H9 (cell line): ENCODE measurements at regions not wholly inside any gene's neighbourhood (a gene's known extent, or its start where the extent isn't known, plus 50 kb on each side); places are given as distances from the start of the nearest gene placed in this dataset.

Experiments used
- DNase-seq: peaks from one replicate; pipeline ENCODE4 v3.0.0-alpha.2; 2017
- H2AFZ ChIP-seq: one replicate; pipeline ENCODE4 v1.6.1; 2013; ENCODE audit warnings: mild to moderate bottlenecking, low read length, control low read depth, moderate library complexity
- H2AK5ac ChIP-seq: 2 replicates; pipeline ENCODE4 v1.6.1; 2013; ENCODE audit warnings: low read length, control low read depth, mixed read lengths; ENCODE audit not compliant: insufficient read length
- H2BK120ac ChIP-seq: one replicate; pipeline ENCODE4 v1.6.1; 2013; ENCODE audit warnings: low read depth, mild to moderate bottlenecking, low read length, control low read depth, inconsistent platforms; ENCODE audit not compliant: poor library complexity, severe bottlenecking
- H2BK12ac ChIP-seq: 2 replicates; pipeline ENCODE4 v1.6.1; 2013; ENCODE audit warnings: low read length, control low read depth, mixed read lengths, low read depth; ENCODE audit not compliant: insufficient read length
- H2BK15ac ChIP-seq: 2 replicates; pipeline ENCODE4 v1.6.1; 2013; ENCODE audit warnings: low read depth, low read length, control low read depth
- H2BK20ac ChIP-seq: one replicate; pipeline ENCODE4 v1.6.1; 2013; ENCODE audit warnings: low read depth, mild to moderate bottlenecking, low read length, control low read depth, inconsistent platforms; ENCODE audit not compliant: poor library complexity, severe bottlenecking
- H2BK5ac ChIP-seq: 2 replicates; pipeline ENCODE4 v1.6.1; 2013; ENCODE audit warnings: low read length, control low read depth, mixed read lengths; ENCODE audit not compliant: insufficient read length
- H3K14ac ChIP-seq: 2 replicates; pipeline ENCODE4 v1.6.1; 2013; ENCODE audit warnings: low read length, control low read depth; ENCODE audit not compliant: insufficient read depth
- H3K18ac ChIP-seq: 2 replicates; pipeline ENCODE4 v1.6.1; 2013; ENCODE audit warnings: low read depth, mild to moderate bottlenecking, mixed read lengths, low read length, control low read depth; ENCODE audit not compliant: insufficient read length
- H3K23ac ChIP-seq: 2 replicates; pipeline ENCODE4 v1.6.1; 2013; ENCODE audit warnings: low read length, control low read depth, mixed read lengths, low read depth; ENCODE audit not compliant: insufficient read length
- H3K23me2 ChIP-seq: 2 replicates; pipeline ENCODE4 v1.6.1; 2013; ENCODE audit warnings: low read depth, mild to moderate bottlenecking, mixed read lengths, low read length, control low read depth; ENCODE audit not compliant: insufficient read length, poor library complexity, severe bottlenecking
- H3K27ac ChIP-seq: 2 replicates; pipeline ENCODE4 v1.5.1; 2013; ENCODE audit warnings: low read length, control low read depth, mixed read lengths, low read depth; ENCODE audit not compliant: insufficient read length
- H3K27me3 ChIP-seq: 2 replicates; pipeline ENCODE4 v1.6.1; 2013; ENCODE audit warnings: low read length, control low read depth, inconsistent platforms; ENCODE audit not compliant: insufficient read depth
- H3K4ac ChIP-seq: 2 replicates; pipeline ENCODE4 v1.6.1; 2013; ENCODE audit warnings: low read depth, mild to moderate bottlenecking, control low read depth, inconsistent platforms, low read length, moderate library complexity
- H3K4me1 ChIP-seq: 2 replicates; pipeline ENCODE4 v1.6.1; 2013; ENCODE audit warnings: low read length, control low read depth, inconsistent platforms; ENCODE audit not compliant: insufficient read depth
- H3K4me2 ChIP-seq: 2 replicates; pipeline ENCODE4 v1.6.1; 2013; ENCODE audit warnings: low read length, control low read depth, mixed read lengths; ENCODE audit not compliant: insufficient read length, insufficient read depth
- H3K56ac ChIP-seq: 2 replicates; pipeline ENCODE4 v1.6.1; 2013; ENCODE audit warnings: low read depth, mild to moderate bottlenecking, mixed read lengths, low read length, control low read depth; ENCODE audit not compliant: insufficient read length
- H3K79me1 ChIP-seq: 2 replicates; pipeline ENCODE4 v1.6.1; 2013; ENCODE audit warnings: low read depth, mild to moderate bottlenecking, moderate library complexity, low read length, control low read depth, inconsistent platforms; ENCODE audit not compliant: insufficient read depth, poor library complexity, severe bottlenecking
- H3K79me2 ChIP-seq: 2 replicates; pipeline ENCODE4 v1.6.1; 2013; ENCODE audit warnings: low read length, control low read depth, inconsistent platforms; ENCODE audit not compliant: insufficient read depth
- H3K9ac ChIP-seq: 2 replicates; pipeline ENCODE4 v1.6.1; 2013; ENCODE audit warnings: low read length, control low read depth, mixed read lengths; ENCODE audit not compliant: insufficient read length; ENCODE audit errors: extremely low read depth
- H3K9me3 ChIP-seq: one replicate; pipeline ENCODE4 v1.6.1; 2013; ENCODE audit warnings: low read depth, low read length, inconsistent platforms; ENCODE audit not compliant: control insufficient read depth
- H3T11ph ChIP-seq: one replicate; pipeline ENCODE4 v1.6.1; 2013; ENCODE audit warnings: mild to moderate bottlenecking, low read length, control low read depth, inconsistent platforms
- H4K20me1 ChIP-seq: one replicate; pipeline ENCODE4 v1.6.1; 2013; ENCODE audit not compliant: control insufficient read depth, insufficient read length, insufficient read depth
- H4K5ac ChIP-seq: 2 replicates; pipeline ENCODE4 v1.6.1; 2013; ENCODE audit warnings: low read depth, mild to moderate bottlenecking, mixed read lengths, low read length, control low read depth; ENCODE audit not compliant: insufficient read length
- H4K8ac ChIP-seq: replicated peaks from 2 replicates; pipeline ENCODE4 v1.6.1; 2013; ENCODE audit warnings: low read length, control low read depth, mixed read lengths, low read depth; ENCODE audit not compliant: insufficient read length
- H4K91ac ChIP-seq: 2 replicates; pipeline ENCODE4 v1.6.1; 2013; ENCODE audit warnings: low read depth, mild to moderate bottlenecking, moderate library complexity, mixed read lengths, low read length, control low read depth; ENCODE audit not compliant: insufficient read length
- H3K27ac Mint-ChIP-seq, 3 experiments: 2 replicates in 2 of 3; 3 replicates in 1 of 3; pipeline ENCODE4 v1.8.0; 2020 to 2021; ENCODE audit warnings: mixed read lengths in 3 of 3, mild to moderate bottlenecking in 1 of 3, moderate library complexity in 1 of 3
- H3K27me3 Mint-ChIP-seq: 2 replicates; pipeline ENCODE4 v1.8.0; 2021; ENCODE audit warnings: low read depth, mild to moderate bottlenecking, moderate library complexity, mixed read lengths
- H3K36me3 Mint-ChIP-seq, 3 experiments: 2 replicates in 2 of 3; 3 replicates in 1 of 3; pipeline ENCODE4 v1.8.0; 2020 to 2021; ENCODE audit warnings: low read depth in 3 of 3, mixed read lengths in 3 of 3; ENCODE audit not compliant: insufficient read depth in 1 of 3
- H3K4me1 Mint-ChIP-seq, 2 experiments: 2 replicates each; pipeline ENCODE4 v1.8.0; 2020; ENCODE audit warnings: mixed read lengths in 2 of 2
- H3K4me3 Mint-ChIP-seq, 2 experiments: 2 replicates in 1 of 2; 3 replicates in 1 of 2; pipeline ENCODE4 v1.8.0; 2020 to 2021; ENCODE audit warnings: mild to moderate bottlenecking in 2 of 2, mixed read lengths in 2 of 2, moderate library complexity in 1 of 2
- H3K9me3 Mint-ChIP-seq, 2 experiments: 2 replicates in 1 of 2; 3 replicates in 1 of 2; pipeline ENCODE4 v1.8.0; 2020; ENCODE audit warnings: mild to moderate bottlenecking in 2 of 2, mixed read lengths in 2 of 2, moderate library complexity in 1 of 2
- WGBS: extraction: QIAGEN DNeasy Blood & Tissue Kit; methylation state at CpG from one replicate; pipeline ENCODE4 v1.1.7; 2013; ENCODE audit warnings: missing lambda C conversion rate, low lambda C conversion rate, mixed read lengths; ENCODE audit not compliant: insufficient read length; ENCODE audit errors: extremely low coverage; 5-methylcytosine and 5-hydroxymethylcytosine counted together
- TF ChIP-seq, protein P1 (sequence below): fragments of 200-600 bp; sonication (generic); conservative IDR thresholded peaks from 3 replicates; pipeline ENCODE4 v1.8.0; 2021; ENCODE audit warnings: antibody characterized with exemption, mild to moderate bottlenecking

- no CpG with 5 or more reads among the region's 1 CpG for WGBS
Measured at GRCh38 chr6:104212977-104213668, 646.6 kb downstream of the HACE1 start.

More at GRCh38 chr6:104212977-104213668, 646.6 kb downstream of the HACE1 start:
- Histone ChIP-seq H3K4ac (no peak overlapping the region), H3K9ac (no peak overlapping the region), H4K20me1 (no peaks in the 10 kb centered on the region), H4K5ac (no peak overlapping the region), H2BK15ac (no peak overlapping the region), H4K8ac (no peak overlapping the region), H3T11ph (no peak overlapping the region), H2BK12ac (no peak overlapping the region), H3K56ac (no peak overlapping the region), H3K27ac (no peak overlapping the region), H2AK5ac (no peak overlapping the region), H2BK5ac (no peak overlapping the region), H3K18ac (no peak overlapping the region), H4K91ac (no peak overlapping the region), H3K9me3 (no peaks in the 10 kb centered on the region), H3K23ac (no peak overlapping the region), H3K14ac (no peak overlapping the region), H3K4me1 (no peaks in the 10 kb centered on the region), H3K4me2 (no peak overlapping the region), H2BK20ac (no peak overlapping the region), H3K79me1 (no peaks in the 10 kb centered on the region), H2AFZ (no peak overlapping the region), H3K79me2 (no peaks in the 10 kb centered on the region), H2BK120ac (no peak overlapping the region), H3K23me2 (no peaks in the 10 kb centered on the region), H3K27me3 (no peaks in the 10 kb centered on the region)
- no peaks in the 10 kb centered on the region for H3K4me1 Mint-ChIP-seq
- H3K9me3 Mint-ChIP-seq = no peaks in the 10 kb centered on the region
- H3K27ac Mint-ChIP-seq = no peak overlapping the region
- DNase-seq = no peak
- no peaks in the 10 kb centered on the region; the same call in 1 of the 2 replicates for H3K27me3 Mint-ChIP-seq
- H3K4me3 Mint-ChIP-seq = no peak overlapping the region
- no peaks in the 10 kb centered on the region for H3K36me3 Mint-ChIP-seq
- TF ChIP-seq, protein P1, sequence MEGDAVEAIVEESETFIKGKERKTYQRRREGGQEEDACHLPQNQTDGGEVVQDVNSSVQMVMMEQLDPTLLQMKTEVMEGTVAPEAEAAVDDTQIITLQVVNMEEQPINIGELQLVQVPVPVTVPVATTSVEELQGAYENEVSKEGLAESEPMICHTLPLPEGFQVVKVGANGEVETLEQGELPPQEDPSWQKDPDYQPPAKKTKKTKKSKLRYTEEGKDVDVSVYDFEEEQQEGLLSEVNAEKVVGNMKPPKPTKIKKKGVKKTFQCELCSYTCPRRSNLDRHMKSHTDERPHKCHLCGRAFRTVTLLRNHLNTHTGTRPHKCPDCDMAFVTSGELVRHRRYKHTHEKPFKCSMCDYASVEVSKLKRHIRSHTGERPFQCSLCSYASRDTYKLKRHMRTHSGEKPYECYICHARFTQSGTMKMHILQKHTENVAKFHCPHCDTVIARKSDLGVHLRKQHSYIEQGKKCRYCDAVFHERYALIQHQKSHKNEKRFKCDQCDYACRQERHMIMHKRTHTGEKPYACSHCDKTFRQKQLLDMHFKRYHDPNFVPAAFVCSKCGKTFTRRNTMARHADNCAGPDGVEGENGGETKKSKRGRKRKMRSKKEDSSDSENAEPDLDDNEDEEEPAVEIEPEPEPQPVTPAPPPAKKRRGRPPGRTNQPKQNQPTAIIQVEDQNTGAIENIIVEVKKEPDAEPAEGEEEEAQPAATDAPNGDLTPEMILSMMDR = no peak
